GM12878 (cell line): ENCODE measurements at regions not wholly inside any gene's neighbourhood (a gene's known extent, or its start where the extent isn't known, plus 50 kb on each side); places are given as distances from the start of the nearest gene placed in this dataset.

Experiments
- ATAC-seq: fragments of 200-7000 bp; cut with Tn5 transposase; 3 replicates; pipeline ENCODE4 v1.9.1; 2020; ENCODE audit warnings: mild to moderate bottlenecking, moderate library complexity
- BruUV-seq: library from RNA; stranded (reverse); fragments of 400-500 nt; replicated peaks from 2 replicates; lab custom pipeline; 2021; lab: Mats Ljungman, UMichigan
- CTCF ChIA-PET: fragments of 300-600 bp; sonication (Branson Sonifier 250); formaldehyde crosslinking; extraction: SDS; loops from one replicate; lab custom pipeline; 2021; ENCODE audit warnings: inconsistent platforms; lab: Yijun Ruan, JAX
- POLR2A ChIA-PET: fragments of 350-600 bp; formaldehyde crosslinking; extraction: SDS; loops from one replicate; lab custom pipeline; 2021; ENCODE audit warnings: inconsistent platforms; lab: Charles Lee
- RAD21 ChIA-PET: fragments of 300-600 bp; sonication (Branson Sonifier 250); formaldehyde crosslinking; loops from one replicate; lab custom pipeline; 2023; ENCODE audit warnings: antibody characterized with exemption; ENCODE audit not compliant: unreplicated experiment; lab: Charles Lee
- SMC1A ChIA-PET: fragments of 300-600 bp; sonication (Branson Sonifier 250); formaldehyde crosslinking; loops from one replicate; lab custom pipeline; 2023; ENCODE audit not compliant: unreplicated experiment, uncharacterized antibody; lab: Charles Lee
- DNase-seq: peaks from one replicate; pipeline ENCODE4 v3.0.0-alpha.2; 2011; ENCODE audit warnings: low read depth, low spot score
- FAIRE-seq: peaks from 3 replicates; lab custom pipeline; 2011; peaks lifted over from hg19 to GRCh38; lab: Jason Lieb, UNC
- H2AFZ ChIP-seq: 2 replicates; pipeline ENCODE4 v1.6.0; 2011; ENCODE audit warnings: low read depth, low read length, control low read depth; ENCODE audit not compliant: control insufficient read depth
- H3K27ac ChIP-seq: 2 replicates; pipeline ENCODE4 v1.5.1; 2011; ENCODE audit warnings: control low read depth; ENCODE audit not compliant: control insufficient read depth, insufficient read depth
- H3K27me3 ChIP-seq, 2 experiments: replicated peaks in 1 of 2; 2 replicates each; pipeline versions ENCODE4 v1.6.0 to v1.6.1; 2011; ENCODE audit warnings: low read length in 1 of 2; ENCODE audit not compliant: control insufficient read depth in 2 of 2, insufficient read depth in 2 of 2
- H3K36me3 ChIP-seq, 2 experiments: 2 replicates each; pipeline ENCODE4 v1.5.1; 2011; ENCODE audit warnings: low read length in 1 of 2; ENCODE audit not compliant: control insufficient read depth in 2 of 2, insufficient read depth in 2 of 2
- H3K4me1 ChIP-seq: 2 replicates; pipeline ENCODE4 v1.6.1; 2011; ENCODE audit warnings: mild to moderate bottlenecking, low read length, moderate library complexity, mixed read lengths; ENCODE audit not compliant: control insufficient read depth, insufficient read depth
- H3K4me2 ChIP-seq: 2 replicates; pipeline ENCODE4 v1.6.0; 2011; ENCODE audit warnings: control low read depth; ENCODE audit not compliant: control insufficient read depth, insufficient read depth
- H3K4me3 ChIP-seq: fragments of 200-600 bp; sonication (generic); 2 replicates; pipeline ENCODE4 v1.5.1; 2016
- H3K79me2 ChIP-seq: 2 replicates; pipeline ENCODE4 v1.6.0; 2011; ENCODE audit warnings: low read length; ENCODE audit not compliant: control insufficient read depth, insufficient read depth
- H3K9ac ChIP-seq: 2 replicates; pipeline ENCODE4 v1.8.0; 2011; ENCODE audit warnings: low read length, control low read depth, mixed read lengths; ENCODE audit not compliant: control insufficient read depth, insufficient read depth
- H3K9me3 ChIP-seq: replicated peaks from 3 replicates; pipeline ENCODE4 v1.5.1; 2011; ENCODE audit warnings: mild to moderate bottlenecking, low read length; ENCODE audit not compliant: control insufficient read depth, insufficient read depth
- H4K20me1 ChIP-seq: 2 replicates; pipeline ENCODE4 v1.6.0; 2011; ENCODE audit not compliant: control insufficient read depth, insufficient read depth
- BACH1 ChIP-seq: fragments of 450-650 bp; IDR thresholded peaks from 2 replicates; pipeline ENCODE4 v1.6.1; 2017; ENCODE audit warnings: mild to moderate bottlenecking, borderline replicate concordance
- BHLHE40 ChIP-seq, 2 experiments: fragments of 450-650 bp in 1 of 2; IDR thresholded peaks; 2 replicates each; pipeline ENCODE4 v1.6.1; 2011 to 2017; ENCODE audit warnings: low read depth in 2 of 2, borderline replicate concordance in 1 of 2, improper control_type of control experiment in 1 of 2, low read length in 1 of 2, mild to moderate bottlenecking in 1 of 2
- HDAC2 ChIP-seq: fragments of 200-600 bp; sonication (generic); IDR thresholded peaks from 2 replicates; pipeline ENCODE4 v1.6.1; 2017
- JUND ChIP-seq: IDR thresholded peaks from 2 replicates; pipeline ENCODE4 v1.6.1; 2012; ENCODE audit warnings: low read depth, mild to moderate bottlenecking, low read length, improper control_type of control experiment, moderate library complexity
- LARP7 ChIP-seq: fragments of 450-650 bp; IDR thresholded peaks from 2 replicates; pipeline ENCODE4 v1.6.1; 2017; ENCODE audit warnings: mild to moderate bottlenecking
- PML ChIP-seq: IDR thresholded peaks from 2 replicates; pipeline ENCODE4 v1.6.1; 2012; ENCODE audit warnings: low read length, inconsistent platforms
- POLR2AphosphoS2 ChIP-seq: IDR thresholded peaks from 2 replicates; pipeline ENCODE4 v1.6.1; 2011; ENCODE audit warnings: low read depth, mild to moderate bottlenecking, low read length, improper control_type of control experiment, moderate library complexity
- RFX5 ChIP-seq: IDR thresholded peaks from 2 replicates; pipeline ENCODE4 v1.6.1; 2011; ENCODE audit warnings: low read depth, low read length, improper control_type of control experiment
- TAF1 ChIP-seq: IDR thresholded peaks from 2 replicates; pipeline ENCODE4 v1.6.1; 2011; ENCODE audit warnings: mild to moderate bottlenecking, low read depth, low read length, borderline replicate concordance
- ZZZ3 ChIP-seq: IDR thresholded peaks from 2 replicates; pipeline ENCODE4 v1.6.1; 2011; ENCODE audit warnings: low read depth; ENCODE audit not compliant: control insufficient read depth, insufficient read length
- WGBS: methylation state at CpG from one replicate; pipeline ENCODE4 v1.1.6; 2016; ENCODE audit warnings: low lambda C conversion rate; ENCODE audit not compliant: insufficient replicate concordance, insufficient coverage; ENCODE audit errors: missing lambda C conversion rate; 5-methylcytosine and 5-hydroxymethylcytosine counted together
- in situ Hi-C: fragments of 300-500 bp; cut with MboI; formaldehyde crosslinking; loops from 9 replicates; pipeline ENCODE4 v1.14.3; 2018; ENCODE audit warnings: mixed read lengths
- intact Hi-C: fragments of 100-400 bp; cut with micrococcal nuclease; formaldehyde crosslinking; loops from one replicate; pipeline ENCODE4 v1.14.2; 2022; ENCODE audit not compliant: unreplicated experiment

- no peak for ATAC-seq
- H3K79me2 ChIP-seq, result no peaks in the 10 kb centered on the region
- no peak overlapping the region for H2AFZ ChIP-seq
- no peaks in the 10 kb centered on the region for H4K20me1 ChIP-seq
- H3K4me2 ChIP-seq, result no peak overlapping the region
- no peak for FAIRE-seq
- DNase-seq, result no peak
- H3K27ac ChIP-seq, result no peak overlapping the region
- no TSS peak for BruUV-seq
- H3K4me3 ChIP-seq, result no peak overlapping the region
- in situ Hi-C loops, result no loop called here
- ChIA-PET CTCF (no interaction called here), SMC1A (no interaction called here), POLR2A (no interaction called here), RAD21 (no interaction called here)
- no peak for TF ChIP-seq LARP7
- no peak for TF ChIP-seq TAF1
- TF ChIP-seq POLR2AphosphoS2, result no peak
- no peak for TF ChIP-seq RFX5
- TF ChIP-seq BHLHE40 (IDR thresholded peaks at IDR 0.05; ENCODE audit: borderline replicate concordance in 1 of 2, low read depth in 2 of 2, low read length in 1 of 2), result no peak
- no peak for TF ChIP-seq PML
- TF ChIP-seq HDAC2, result no peak
- TF ChIP-seq JUND, result no peak
- no peak for TF ChIP-seq BACH1
- TF ChIP-seq ZZZ3, result no peak
- H3K9me3 ChIP-seq, result no peaks in the 10 kb centered on the region
- H3K36me3 ChIP-seq, result no peaks in the 10 kb centered on the region
- WGBS, result 17% methylated on average over 7 of the region's 7 CpGs
- peaks cover 21% of the 10 kb centered on the region for H3K4me1 ChIP-seq
- no peak overlapping the region for H3K9ac ChIP-seq
- no peaks in the 10 kb centered on the region for H3K27me3 ChIP-seq
- intact Hi-C loops, result no loop called here
Observed at GRCh38 chr3:140758791-140759444, 81.1 kb downstream of the TRIM42 start.
